Common myeloid progenitor, CD34-positive (primary cell): ENCODE measurements at regions not wholly inside any gene's neighbourhood (a gene's known extent, or its start where the extent isn't known, plus 50 kb on each side); places are given as distances from the start of the nearest gene placed in this dataset.

Source experiments
- CTCF ChIA-PET: fragments of 350-600 bp; sonication (Branson Sonifier 250); formaldehyde crosslinking; loops from one replicate; lab custom pipeline; 2021; ENCODE audit warnings: antibody characterized with exemption; lab: Charles Lee
- POLR2A ChIA-PET: fragments of 350-600 bp; sonication (Branson Sonifier 250); formaldehyde crosslinking; loops from one replicate; lab custom pipeline; 2021; ENCODE audit warnings: antibody characterized with exemption; lab: Charles Lee
- DNase-seq, 3 donors: peaks; one replicate each; pipeline versions ENCODE4 v3.0.0 to v3.0.0-alpha.2; 2013
- H3K27ac ChIP-seq, 2 experiments: 1 replicate in 1 of 2; 2 replicates in 1 of 2; pipeline ENCODE4 v1.7.0; 2013; ENCODE audit warnings: inconsistent platforms in 2 of 2, low read length in 2 of 2, mild to moderate bottlenecking in 2 of 2, low read depth in 1 of 2, moderate library complexity in 1 of 2; ENCODE audit not compliant: severe bottlenecking in 2 of 2, insufficient read depth in 1 of 2, poor library complexity in 1 of 2
- H3K27me3 ChIP-seq, 5 experiments: replicated peaks in 2 of 5; 1 replicate in 3 of 5; 2 replicates in 2 of 5; pipeline versions ENCODE4 v1.6.1 to v1.7.0; 2013; ENCODE audit warnings: low read length in 4 of 5, mild to moderate bottlenecking in 2 of 5, moderate library complexity in 2 of 5, inconsistent platforms in 1 of 5; ENCODE audit not compliant: insufficient read depth in 5 of 5, control insufficient read depth in 4 of 5
- H3K36me3 ChIP-seq, 4 experiments: 1 replicate in 2 of 4; 2 replicates in 2 of 4; pipeline versions ENCODE4 v1.6.1 to v1.7.0; 2013; ENCODE audit warnings: low read length in 3 of 4, control low read depth in 1 of 4, mild to moderate bottlenecking in 1 of 4; ENCODE audit not compliant: control insufficient read depth in 4 of 4, insufficient read depth in 4 of 4
- H3K4me1 ChIP-seq, 4 experiments: 1 replicate in 3 of 4; 2 replicates in 1 of 4; pipeline versions ENCODE4 v1.6.1 to v1.7.1; 2013; ENCODE audit warnings: low read length in 3 of 4, mild to moderate bottlenecking in 3 of 4, control low read depth in 1 of 4, inconsistent platforms in 1 of 4, moderate library complexity in 1 of 4; ENCODE audit not compliant: control insufficient read depth in 4 of 4, insufficient read depth in 4 of 4; ENCODE audit errors: control extremely low read depth in 1 of 4
- H3K4me3 ChIP-seq, 7 experiments: 1 replicate in 4 of 7; 2 replicates in 3 of 7; pipeline versions ENCODE4 v1.5.1 to v1.7.0; 2013; ENCODE audit warnings: mild to moderate bottlenecking in 7 of 7, low read length in 6 of 7, moderate library complexity in 6 of 7, inconsistent platforms in 2 of 7, low read depth in 2 of 7, control low read depth in 1 of 7; ENCODE audit not compliant: insufficient read depth in 4 of 7, control insufficient read depth in 1 of 7; ENCODE audit errors: extremely low read depth in 1 of 7
- H3K9me3 ChIP-seq, 5 experiments: 1 replicate in 4 of 5; 2 replicates in 1 of 5; pipeline versions ENCODE4 v1.6.1 to v1.7.1; 2013; ENCODE audit warnings: low read length in 4 of 5, mild to moderate bottlenecking in 2 of 5, inconsistent platforms in 1 of 5, low read depth in 1 of 5, moderate library complexity in 1 of 5; ENCODE audit not compliant: control insufficient read depth in 4 of 5, insufficient read depth in 2 of 5; ENCODE audit errors: control extremely low read depth in 1 of 5
- WGBS: methylation state at CpG from one replicate; pipeline ENCODE4 v1.1.5; 2013; ENCODE audit not compliant: insufficient coverage; 5-methylcytosine and 5-hydroxymethylcytosine counted together

DNA sequence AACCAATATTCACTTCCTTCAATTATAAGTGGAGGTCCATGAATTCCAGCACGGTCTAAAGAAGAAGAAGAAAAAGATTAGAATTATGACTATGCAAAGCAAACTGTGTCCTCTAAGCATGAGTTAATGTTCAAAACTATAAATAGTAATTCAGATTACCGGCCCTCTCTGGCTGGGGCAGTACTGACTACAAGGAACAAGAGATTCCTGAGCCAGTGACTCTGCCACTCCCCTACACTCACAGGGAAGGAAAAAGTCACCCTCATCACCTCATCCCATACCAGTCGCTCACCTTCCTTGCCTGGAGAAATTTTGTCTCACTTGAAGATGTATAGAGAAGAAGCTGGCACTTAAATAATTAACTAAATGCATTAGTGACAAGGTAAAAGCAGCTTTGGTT lies 56.5 kb upstream of the CD302 start:
- peaks cover 20 to 46% (median 26%) of the 10 kb centered on the region in 4 experiments for H3K36me3 ChIP-seq
- H3K9me3 ChIP-seq: no peaks in the 10 kb centered on the region
- H3K27me3 ChIP-seq: no peaks in the 10 kb centered on the region
- 100% methylated on average over 1 of the region's 3 CpGs for WGBS
- POLR2A ChIA-PET: no interaction called here
- H3K27ac ChIP-seq: peak overlapping the region in 1 of 2 experiments; percentile 22
- H3K4me3 ChIP-seq: no peak overlapping the region
- H3K4me1 ChIP-seq: peaks cover 4 to 13% (median 11%) of the 10 kb centered on the region in 4 experiments
- DNase-seq: no peak
- CTCF ChIA-PET: no interaction called here

DNA sequence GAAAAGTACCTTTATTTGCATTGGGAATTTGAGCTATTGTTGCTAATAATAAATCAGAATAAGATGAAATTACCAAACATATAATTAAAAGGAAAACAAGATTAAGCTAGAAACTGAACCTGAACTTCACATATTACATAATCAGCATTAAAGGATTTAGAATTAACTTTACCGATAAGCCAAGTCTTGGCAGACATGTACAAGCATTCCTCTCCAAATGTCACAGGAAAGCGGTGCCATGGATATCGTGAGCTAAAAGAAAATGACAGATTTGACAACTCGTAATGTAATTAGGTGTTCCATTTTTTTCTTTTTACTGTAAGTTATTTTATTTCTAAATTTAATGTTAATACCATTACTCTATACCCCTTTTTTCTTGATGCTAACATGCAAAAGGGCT lies 55.1 kb upstream of the CD302 start:
- CTCF ChIA-PET: no interaction called here
- WGBS: 100% methylated on average over 1 of the region's 4 CpGs
- H3K9me3 ChIP-seq: no peaks in the 10 kb centered on the region
- POLR2A ChIA-PET: no interaction called here
- no peaks in the 10 kb centered on the region for H3K27me3 ChIP-seq
- H3K4me3 ChIP-seq: no peak overlapping the region
- DNase-seq: no peak
- H3K27ac ChIP-seq: no peak overlapping the region
- peaks cover 23 to 51% (median 27%) of the 10 kb centered on the region in 4 experiments for H3K36me3 ChIP-seq
- peaks cover 4 to 13% (median 11%) of the 10 kb centered on the region in 4 experiments for H3K4me1 ChIP-seq

DNA sequence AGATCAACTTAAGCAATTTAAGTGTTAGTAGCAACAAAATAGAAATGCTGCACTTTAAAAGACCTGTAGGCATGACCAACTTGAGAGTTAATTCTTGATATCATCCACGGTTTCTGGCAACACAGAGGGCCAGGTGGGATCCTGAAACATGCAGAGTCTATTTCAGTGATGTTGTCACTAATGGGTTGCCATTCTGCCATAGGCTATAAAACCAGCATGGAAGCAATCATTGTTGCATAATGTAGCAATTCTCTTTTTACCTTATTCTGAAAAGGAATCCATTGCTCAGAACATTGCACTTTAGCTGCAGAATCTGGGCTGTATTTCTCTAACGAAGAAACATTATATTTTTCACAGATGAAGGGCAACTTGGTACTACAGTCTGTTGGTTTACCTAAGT lies 53.9 kb upstream of the CD302 start:
- ChIA-PET CTCF (interaction anchor here (1.1 kb wide), 1 partner anchor 18 kb away, joined by 5 read pairs; no protein-coding TSS in a partner anchor), POLR2A (no interaction called here)
- Histone ChIP-seq H3K36me3 (peaks cover 26 to 56% (median 31%) of the 10 kb centered on the region in 4 experiments), H3K4me3 (no peak overlapping the region), H3K27me3 (no peaks in the 10 kb centered on the region), H3K27ac (no peak overlapping the region), H3K4me1 (peaks cover 4 to 13% (median 11%) of the 10 kb centered on the region in 4 experiments), H3K9me3 (no peaks in the 10 kb centered on the region)
- DNase-seq: no peak
- 100% methylated on average over 2 of the region's 2 CpGs for WGBS

DNA sequence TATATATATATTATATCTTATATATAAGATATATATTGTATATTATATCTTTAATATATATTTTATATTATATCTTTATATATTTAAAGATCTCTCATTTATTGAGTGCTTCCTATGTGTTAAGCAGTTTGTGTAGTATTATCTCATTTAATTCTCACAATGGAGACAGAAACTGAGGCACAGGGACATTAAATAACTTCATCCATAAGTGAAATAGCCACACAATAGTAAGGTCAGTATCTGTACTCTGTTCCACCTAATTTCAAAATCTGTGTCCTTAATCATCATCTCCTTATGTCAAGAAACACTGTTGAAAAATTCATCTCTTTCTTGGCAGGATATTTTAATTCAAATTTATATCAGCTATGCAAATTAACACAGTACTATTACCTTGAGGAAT lies 52.8 kb upstream of the CD302 start:
- DNase-seq: no peak
- Histone ChIP-seq H3K9me3 (no peaks in the 10 kb centered on the region), H3K27me3 (no peaks in the 10 kb centered on the region), H3K4me3 (no peak overlapping the region), H3K27ac (no peak overlapping the region), H3K4me1 (peaks cover 4 to 13% (median 11%) of the 10 kb centered on the region in 4 experiments), H3K36me3 (peaks cover 26 to 61% (median 31%) of the 10 kb centered on the region in 4 experiments)
- ChIA-PET CTCF (interaction anchor here (1.1 kb wide), 1 partner anchor 19 kb away, joined by 5 read pairs; no protein-coding TSS in a partner anchor), POLR2A (no interaction called here)

DNA sequence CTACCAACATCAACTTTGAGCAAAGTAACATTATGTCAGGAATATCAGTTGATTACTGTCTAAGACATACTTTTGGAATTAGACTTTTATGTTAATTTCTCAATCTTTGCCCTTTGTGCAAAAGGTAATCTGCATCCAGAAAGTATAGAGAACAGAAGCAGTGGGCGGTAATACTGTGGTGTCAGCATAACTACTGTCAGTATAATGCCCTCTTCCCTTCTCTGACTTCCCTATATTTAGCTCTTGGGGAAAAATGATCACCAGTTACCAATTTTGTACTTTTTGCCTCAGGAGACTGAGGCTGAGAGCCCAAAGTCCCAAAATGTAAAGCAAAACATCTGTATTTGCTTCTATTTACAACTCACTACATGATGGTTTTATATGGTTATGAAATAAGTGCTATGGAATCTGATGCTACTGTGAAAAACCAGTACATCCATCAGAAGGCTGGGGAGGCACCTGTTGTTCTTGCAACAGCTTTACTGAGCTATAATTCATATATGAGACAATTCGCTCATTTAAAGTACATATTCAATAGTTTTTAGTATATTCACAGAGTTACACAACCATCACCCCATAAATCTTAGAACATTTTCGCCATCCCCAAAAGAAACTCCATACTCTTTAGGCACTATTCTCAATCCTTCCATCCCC lies 51.3 kb upstream of the CD302 start:
- Histone ChIP-seq H3K4me3 (no peak overlapping the region), H3K9me3 (no peaks in the 10 kb centered on the region), H3K27ac (no peak overlapping the region), H3K27me3 (no peaks in the 10 kb centered on the region), H3K36me3 (peaks cover 25 to 60% (median 28%) of the 10 kb centered on the region in 4 experiments), H3K4me1 (no peaks in the 10 kb centered on the region)
- ChIA-PET POLR2A (no interaction called here), CTCF (no interaction called here)
- WGBS: 100% methylated on average over 3 of the region's 3 CpGs
- no peak for DNase-seq
